ENCODE measurements at regions not wholly inside any gene's neighbourhood (a gene's known extent, or its start where the extent isn't known, plus 50 kb on each side); places are given as distances from the start of the nearest gene placed in this dataset.
"Not testable (repeated sequence)": the region's sequence is repeated elsewhere in the genome, so short reads cannot be mapped to it uniquely, and the experiment has no call there.

GRCh38 chr15:45821390-45821789 lies 186.6 kb downstream of the SQOR start:
- Histone ChIP-seq H3K36me3 (replicated peaks in 1 of 2; ENCODE audit: control insufficient read depth in 1 of 2, insufficient read depth in 2 of 2, low read length in 2 of 2) (no peaks in the 10 kb centered on the region), H3K4me2 (ENCODE audit: low read depth, low read length) (no peak overlapping the region), H3K4me3 (replicated peaks in 1 of 3; ENCODE audit: insufficient read depth in 1 of 3, low read depth in 2 of 3, low read length in 3 of 3) (no peak overlapping the region), H2AFZ (ENCODE audit: low read length) (no peak overlapping the region), H3K27ac (ENCODE audit: extremely low read length, insufficient read depth, low read length) (no peak overlapping the region), H3K9ac (ENCODE audit: insufficient read depth, low read depth, low read length) (no peak overlapping the region), H3K9me3 (ENCODE audit: low read length) (no peaks in the 10 kb centered on the region), H3K27me3 (ENCODE audit: control insufficient read depth in 1 of 2, insufficient read depth in 2 of 2, low read length in 2 of 2) (no peaks in the 10 kb centered on the region), H3K4me1 (ENCODE audit: insufficient read depth, low read length) (no peaks in the 10 kb centered on the region), H4K20me1 (ENCODE audit: insufficient read depth, low read length) (no peaks in the 10 kb centered on the region), H3K79me2 (ENCODE audit: insufficient read depth, low read length) (no peaks in the 10 kb centered on the region)
- ATAC-seq: no peak
- no peak for DNase-seq (ENCODE audit: low spot score)
- intact Hi-C loops (cut with micrococcal nuclease; ENCODE audit: unreplicated experiment) (no loop called here), in situ Hi-C loops (cut with HindIII; ENCODE audit: extremely low pct_ligation_motif_present, low pct_unique_long_range_greater_than_20kb) (no loop called here)
- ChIA-PET CTCF (ENCODE audit: low intra/inter-chr PET ratio, low total read pairs) (no interaction called here), POLR2A (no interaction called here)
- FAIRE-seq: no peak
- no TSS peak for BruUV-seq (replicated peaks)
- 41% methylated on average over 3 of the region's 3 CpGs for WGBS (ENCODE audit: low lambda C conversion rate)
- no peak for TF ChIP-seq FOXK1 (CRISPR knock-in tag; IDR thresholded peaks at IDR 0.05; ENCODE audit: borderline replicate concordance, low read depth)

- POLR2A ChIA-PET; H3K4me3 ChIP-seq (replicated peaks in 1 of 3; ENCODE audit: insufficient read depth in 1 of 3, low read depth in 2 of 3, low read length in 3 of 3); H3K4me2 ChIP-seq (ENCODE audit: low read depth, low read length); H4K20me1 ChIP-seq (ENCODE audit: insufficient read depth, low read length); ATAC-seq; H3K27ac ChIP-seq (ENCODE audit: extremely low read length, insufficient read depth, low read length); CTCF ChIA-PET (ENCODE audit: low intra/inter-chr PET ratio, low total read pairs); FAIRE-seq; H3K9me3 ChIP-seq (ENCODE audit: low read length); H3K27me3 ChIP-seq (ENCODE audit: control insufficient read depth in 1 of 2, insufficient read depth in 2 of 2, low read length in 2 of 2); H3K4me1 ChIP-seq (ENCODE audit: insufficient read depth, low read length); H3K79me2 ChIP-seq (ENCODE audit: insufficient read depth, low read length); DNase-seq (ENCODE audit: low spot score); BruUV-seq (replicated peaks); H3K9ac ChIP-seq (ENCODE audit: insufficient read depth, low read depth, low read length); in situ Hi-C loops (cut with HindIII; ENCODE audit: extremely low pct_ligation_motif_present, low pct_unique_long_range_greater_than_20kb); H2AFZ ChIP-seq (ENCODE audit: low read length); H3K36me3 ChIP-seq (replicated peaks in 1 of 2; ENCODE audit: control insufficient read depth in 1 of 2, insufficient read depth in 2 of 2, low read length in 2 of 2): not testable (repeated sequence)
- intact Hi-C loops (cut with micrococcal nuclease; ENCODE audit: unreplicated experiment): loop anchor here (1.0 kb wide), 1 partner anchor 25 kb away; no protein-coding TSS in a partner anchor
- WGBS (ENCODE audit: low lambda C conversion rate): 17% methylated on average over 4 of the region's 4 CpGs
- 0 out of 2 replicates have a peak, but pooled peaks have one; percentile 6 for TF ChIP-seq HNF4A (CRISPR knock-in tag; IDR thresholded peaks at IDR 0.05)
Observed at GRCh38 chr15:45822968-45823367, 188.1 kb downstream of the SQOR start.

DNA sequence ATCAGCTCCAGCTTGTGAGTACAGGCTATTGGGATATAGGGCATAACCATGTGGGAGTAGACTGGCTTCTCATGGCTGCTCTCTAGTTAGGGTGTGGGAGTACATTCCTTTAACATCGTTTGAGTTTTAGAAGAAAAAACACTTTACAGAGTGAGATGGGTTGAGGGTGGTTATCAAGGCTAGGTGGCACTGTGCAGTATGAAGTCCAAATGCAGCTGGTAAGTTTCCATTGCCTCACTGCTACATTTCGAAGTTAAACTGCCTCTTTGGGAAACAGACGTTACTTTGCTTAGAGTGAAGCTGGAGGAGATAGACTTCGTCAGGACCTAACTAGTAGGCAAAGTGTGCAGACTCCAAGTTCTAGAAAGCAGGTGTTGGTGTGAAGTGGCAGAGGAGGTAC lies 192.4 kb downstream of the SQOR start:
- CTCF ChIA-PET (ENCODE audit: low intra/inter-chr PET ratio, low total read pairs): no interaction called here
- Histone ChIP-seq H3K36me3 (replicated peaks in 1 of 2; ENCODE audit: control insufficient read depth in 1 of 2, insufficient read depth in 2 of 2, low read length in 2 of 2) (no peaks in the 10 kb centered on the region), H2AFZ (ENCODE audit: low read length) (no peak overlapping the region), H3K27ac (ENCODE audit: extremely low read length, insufficient read depth, low read length) (no peak overlapping the region), H3K27me3 (ENCODE audit: control insufficient read depth in 1 of 2, insufficient read depth in 2 of 2, low read length in 2 of 2) (no peaks in the 10 kb centered on the region), H3K9me3 (ENCODE audit: low read length) (no peaks in the 10 kb centered on the region), H3K9ac (ENCODE audit: insufficient read depth, low read depth, low read length) (no peak overlapping the region), H4K20me1 (ENCODE audit: insufficient read depth, low read length) (no peaks in the 10 kb centered on the region), H3K79me2 (ENCODE audit: insufficient read depth, low read length) (no peaks in the 10 kb centered on the region), H3K4me2 (ENCODE audit: low read depth, low read length) (no peak overlapping the region), H3K4me3 (replicated peaks in 1 of 3; ENCODE audit: insufficient read depth in 1 of 3, low read depth in 2 of 3, low read length in 3 of 3) (no peak overlapping the region), H3K4me1 (ENCODE audit: insufficient read depth, low read length) (no peaks in the 10 kb centered on the region)
- no peak for TF ChIP-seq KMT2A (CRISPR knock-in tag; IDR thresholded peaks at IDR 0.05)
- TF ChIP-seq, protein P1, sequence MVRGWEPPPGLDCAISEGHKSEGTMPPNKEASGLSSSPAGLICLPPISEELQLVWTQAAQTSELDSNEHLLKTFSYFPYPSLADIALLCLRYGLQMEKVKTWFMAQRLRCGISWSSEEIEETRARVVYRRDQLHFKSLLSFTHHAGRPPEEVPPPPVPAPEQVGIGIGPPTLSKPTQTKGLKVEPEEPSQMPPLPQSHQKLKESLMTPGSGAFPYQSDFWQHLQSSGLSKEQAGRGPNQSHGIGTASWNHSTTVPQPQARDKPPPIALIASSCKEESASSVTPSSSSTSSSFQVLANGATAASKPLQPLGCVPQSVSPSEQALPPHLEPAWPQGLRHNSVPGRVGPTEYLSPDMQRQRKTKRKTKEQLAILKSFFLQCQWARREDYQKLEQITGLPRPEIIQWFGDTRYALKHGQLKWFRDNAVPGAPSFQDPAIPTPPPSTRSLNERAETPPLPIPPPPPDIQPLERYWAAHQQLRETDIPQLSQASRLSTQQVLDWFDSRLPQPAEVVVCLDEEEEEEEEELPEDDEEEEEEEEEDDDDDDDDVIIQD (CRISPR knock-in tag; IDR thresholded peaks at IDR 0.05; ENCODE audit: low read depth): no peak
- TF ChIP-seq, protein P2, sequence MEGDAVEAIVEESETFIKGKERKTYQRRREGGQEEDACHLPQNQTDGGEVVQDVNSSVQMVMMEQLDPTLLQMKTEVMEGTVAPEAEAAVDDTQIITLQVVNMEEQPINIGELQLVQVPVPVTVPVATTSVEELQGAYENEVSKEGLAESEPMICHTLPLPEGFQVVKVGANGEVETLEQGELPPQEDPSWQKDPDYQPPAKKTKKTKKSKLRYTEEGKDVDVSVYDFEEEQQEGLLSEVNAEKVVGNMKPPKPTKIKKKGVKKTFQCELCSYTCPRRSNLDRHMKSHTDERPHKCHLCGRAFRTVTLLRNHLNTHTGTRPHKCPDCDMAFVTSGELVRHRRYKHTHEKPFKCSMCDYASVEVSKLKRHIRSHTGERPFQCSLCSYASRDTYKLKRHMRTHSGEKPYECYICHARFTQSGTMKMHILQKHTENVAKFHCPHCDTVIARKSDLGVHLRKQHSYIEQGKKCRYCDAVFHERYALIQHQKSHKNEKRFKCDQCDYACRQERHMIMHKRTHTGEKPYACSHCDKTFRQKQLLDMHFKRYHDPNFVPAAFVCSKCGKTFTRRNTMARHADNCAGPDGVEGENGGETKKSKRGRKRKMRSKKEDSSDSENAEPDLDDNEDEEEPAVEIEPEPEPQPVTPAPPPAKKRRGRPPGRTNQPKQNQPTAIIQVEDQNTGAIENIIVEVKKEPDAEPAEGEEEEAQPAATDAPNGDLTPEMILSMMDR (CRISPR knock-in tag; IDR thresholded peaks at IDR 0.05): 0 out of 2 replicates have a peak, but pooled peaks have one; percentile 15
- intact Hi-C loops (cut with micrococcal nuclease; ENCODE audit: unreplicated experiment) (loop anchor here (2.0 kb wide), 1 partner anchor 68 kb away; no protein-coding TSS in a partner anchor), in situ Hi-C loops (cut with HindIII; ENCODE audit: extremely low pct_ligation_motif_present, low pct_unique_long_range_greater_than_20kb) (no loop called here)
- 3% methylated on average over 4 of the region's 4 CpGs for WGBS (ENCODE audit: low lambda C conversion rate)
- POLR2A ChIA-PET: no interaction called here
- ATAC-seq (0 out of 3 replicates have a peak, but pooled peaks have one; percentile 31), DNase-seq (ENCODE audit: low spot score) (peak; percentile 3), FAIRE-seq (no peak)
- no TSS peak for BruUV-seq (replicated peaks)
